H1 (cell line): ENCODE measurements at regions not wholly inside any gene's neighbourhood (a gene's known extent, or its start where the extent isn't known, plus 50 kb on each side); places are given as distances from the start of the nearest gene placed in this dataset.

Experiments
- CTCF ChIA-PET: fragments of 300-600 bp; sonication (Branson Sonifier 250); formaldehyde crosslinking; loops from one replicate; lab custom pipeline; 2021; ENCODE audit not compliant: partially characterized antibody; lab: Charles Lee
- POLR2A ChIA-PET: fragments of 300-600 bp; sonication (Branson Sonifier 250); formaldehyde crosslinking; loops from one replicate; lab custom pipeline; 2021; ENCODE audit warnings: inconsistent platforms; ENCODE audit not compliant: partially characterized antibody; lab: Charles Lee
- DNase-seq, 2 experiments: peaks; one replicate each; pipeline versions ENCODE4 v3.0.0 to v3.0.0-alpha.2; 2010 to 2022; ENCODE audit warnings: low spot score in 2 of 2, low read depth in 1 of 2, mixed read lengths in 1 of 2
- FAIRE-seq: peaks from 2 replicates; lab custom pipeline; 2011; peaks lifted over from hg19 to GRCh38; lab: Jason Lieb, UNC
- H2AFZ ChIP-seq: 2 replicates; pipeline ENCODE4 v1.8.1; 2012; ENCODE audit warnings: low read length, inconsistent platforms
- H2AK5ac ChIP-seq: 2 replicates; pipeline ENCODE4 v1.6.1; 2013; ENCODE audit warnings: low read depth, low read length
- H2BK120ac ChIP-seq: replicated peaks from 2 replicates; pipeline ENCODE3; 2013; ENCODE audit warnings: low read depth, low read length, inconsistent platforms
- H2BK12ac ChIP-seq: 2 replicates; pipeline ENCODE4 v1.6.1; 2013; ENCODE audit warnings: low read depth, low read length
- H2BK15ac ChIP-seq: 2 replicates; pipeline ENCODE4 v1.6.1; 2013; ENCODE audit warnings: low read length
- H2BK20ac ChIP-seq: 2 replicates; pipeline ENCODE4 v1.6.1; 2013; ENCODE audit warnings: low read length
- H2BK5ac ChIP-seq: 2 replicates; pipeline ENCODE4 v1.6.1; 2013; ENCODE audit warnings: low read depth, low read length
- H3K14ac ChIP-seq: 2 replicates; pipeline ENCODE4 v1.6.1; 2013; ENCODE audit warnings: inconsistent platforms; ENCODE audit not compliant: insufficient read length
- H3K18ac ChIP-seq: 2 replicates; pipeline ENCODE4 v1.6.1; 2013; ENCODE audit warnings: low read length; ENCODE audit errors: extremely low read depth
- H3K23ac ChIP-seq: 2 replicates; pipeline ENCODE4 v1.6.1; 2013; ENCODE audit warnings: inconsistent platforms; ENCODE audit not compliant: insufficient read length
- H3K23me2 ChIP-seq: 2 replicates; pipeline ENCODE4 v1.6.1; 2013; ENCODE audit warnings: low read depth, low read length
- H3K27ac ChIP-seq: 2 replicates; pipeline ENCODE4 v1.6.1; 2011; ENCODE audit warnings: low read depth, low read length, inconsistent platforms
- H3K27me3 ChIP-seq, 4 experiments: replicated peaks in 1 of 4; 1 replicate in 1 of 4; 2 replicates in 3 of 4; pipeline versions ENCODE4 v1.6.1 to v1.8.1; 2011 to 2013; ENCODE audit warnings: low read length in 3 of 4, mild to moderate bottlenecking in 3 of 4, inconsistent platforms in 2 of 4, mixed read lengths in 2 of 4, moderate library complexity in 1 of 4; ENCODE audit not compliant: control insufficient read depth in 3 of 4, insufficient read depth in 3 of 4; ENCODE audit errors: extremely low read depth in 1 of 4
- H3K36me3 ChIP-seq, 4 experiments: 2 replicates each; pipeline versions ENCODE4 v1.6.1 to v1.8.1; 2011 to 2013; ENCODE audit warnings: mild to moderate bottlenecking in 4 of 4, low read length in 3 of 4, moderate library complexity in 2 of 4, control low read depth in 1 of 4, inconsistent platforms in 1 of 4; ENCODE audit not compliant: insufficient read depth in 4 of 4, control insufficient read depth in 2 of 4
- H3K4ac ChIP-seq: replicated peaks from 2 replicates; pipeline ENCODE3; 2013; ENCODE audit warnings: low read length, low read depth, mixed read lengths, inconsistent platforms; ENCODE audit not compliant: insufficient read length
- H3K4me1 ChIP-seq, 4 experiments: replicated peaks in 1 of 4; 1 replicate in 1 of 4; 2 replicates in 3 of 4; pipeline versions ENCODE4 v1.6.1 to v1.8.1; 2011 to 2013; ENCODE audit warnings: low read length in 3 of 4, inconsistent platforms in 2 of 4, mixed read lengths in 1 of 4; ENCODE audit not compliant: insufficient read depth in 4 of 4, control insufficient read depth in 3 of 4
- H3K4me2 ChIP-seq, 2 experiments: 2 replicates each; pipeline versions ENCODE4 v1.6.1 to v1.8.1; 2011 to 2013; ENCODE audit warnings: low read depth in 2 of 2, low read length in 2 of 2, control low read depth in 1 of 2, inconsistent platforms in 1 of 2, mild to moderate bottlenecking in 1 of 2; ENCODE audit not compliant: insufficient read depth in 1 of 2
- H3K4me3 ChIP-seq, 4 experiments: fragments of 200-600, 300-600 bp in 1 of 4; sonication (generic), shearing (Covaris generic), sonication (Bioruptor Twin) in 1 of 4; 2 replicates each; pipeline versions ENCODE4 v1.5.1 to v1.8.1; 2011 to 2016; ENCODE audit warnings: low read length in 4 of 4, low read depth in 3 of 4, control low read depth in 2 of 4, inconsistent platforms in 2 of 4, mild to moderate bottlenecking in 2 of 4, mixed read lengths in 1 of 4, moderate library complexity in 1 of 4; ENCODE audit not compliant: insufficient read depth in 2 of 4; ENCODE audit errors: extremely low read depth in 1 of 4
- H3K56ac ChIP-seq: replicated peaks from 2 replicates; pipeline ENCODE3; 2013; ENCODE audit warnings: low read depth, mild to moderate bottlenecking, mixed read lengths, low read length, inconsistent platforms; ENCODE audit not compliant: insufficient read length
- H3K79me1 ChIP-seq: 2 replicates; pipeline ENCODE4 v1.6.1; 2013; ENCODE audit warnings: low read depth, low read length, control low read depth
- H3K79me2 ChIP-seq, 2 experiments: 2 replicates each; pipeline versions ENCODE4 v1.6.1 to v1.8.1; 2012 to 2013; ENCODE audit warnings: low read length in 2 of 2, mild to moderate bottlenecking in 2 of 2, inconsistent platforms in 1 of 2; ENCODE audit not compliant: insufficient read depth in 2 of 2, control insufficient read depth in 1 of 2
- H3K9ac ChIP-seq, 4 experiments: replicated peaks in 1 of 4; 1 replicate in 1 of 4; 2 replicates in 3 of 4; pipeline versions ENCODE4 v1.6.1 to v1.8.1; 2011 to 2013; ENCODE audit warnings: low read depth in 3 of 4, low read length in 3 of 4, control low read depth in 2 of 4, mild to moderate bottlenecking in 2 of 4, moderate library complexity in 2 of 4, inconsistent platforms in 1 of 4; ENCODE audit errors: extremely low read depth in 1 of 4
- H3K9me3 ChIP-seq, 2 experiments: 2 replicates each; pipeline versions ENCODE4 v1.6.1 to v1.8.1; 2012 to 2013; ENCODE audit warnings: mild to moderate bottlenecking in 2 of 2, moderate library complexity in 2 of 2, control low read depth in 1 of 2, inconsistent platforms in 1 of 2, low read depth in 1 of 2, low read length in 1 of 2, mixed read lengths in 1 of 2; ENCODE audit not compliant: insufficient read depth in 2 of 2
- H4K20me1 ChIP-seq, 2 experiments: replicated peaks in 1 of 2; 2 replicates each; pipeline versions ENCODE3 to v1.8.1; 2011 to 2013; ENCODE audit warnings: inconsistent platforms in 2 of 2, low read length in 2 of 2, mild to moderate bottlenecking in 1 of 2; ENCODE audit not compliant: insufficient read depth in 2 of 2, control insufficient read depth in 1 of 2
- H4K5ac ChIP-seq: 2 replicates; pipeline ENCODE4 v1.6.1; 2013; ENCODE audit warnings: low read length, low read depth, mixed read lengths, inconsistent platforms; ENCODE audit not compliant: insufficient read length
- H4K8ac ChIP-seq: 2 replicates; pipeline ENCODE4 v1.8.0; 2013; ENCODE audit warnings: mild to moderate bottlenecking, moderate library complexity, low read length, inconsistent platforms; ENCODE audit not compliant: insufficient read depth; ENCODE audit errors: extremely low read depth
- H4K91ac ChIP-seq: replicated peaks from 2 replicates; pipeline ENCODE3; 2013; ENCODE audit warnings: low read length, mixed read lengths, inconsistent platforms; ENCODE audit not compliant: insufficient read length
- BACH1 ChIP-seq: IDR thresholded peaks from 2 replicates; pipeline ENCODE4 v1.6.1; 2012; ENCODE audit warnings: low read length, improper control_type of control experiment
- BCL11A ChIP-seq, 2 experiments: IDR thresholded peaks; one replicate each; pipeline ENCODE4 v1.6.1; 2011; ENCODE audit warnings: low read depth in 2 of 2, low read length in 2 of 2, mild to moderate bottlenecking in 2 of 2
- CBX8 ChIP-seq: fragments of 300-800, 300-1000 bp; sonication (generic); IDR thresholded peaks from 2 replicates; pipeline ENCODE4 v1.7.1; 2016; ENCODE audit warnings: low read depth, low read length, borderline replicate concordance
- CEBPB ChIP-seq: IDR thresholded peaks from 2 replicates; pipeline ENCODE4 v1.6.1; 2012; ENCODE audit warnings: low read depth, low read length
- EGR1 ChIP-seq: IDR thresholded peaks from 2 replicates; pipeline ENCODE4 v1.6.1; 2011; ENCODE audit warnings: low read depth, low read length, borderline replicate concordance
- GTF2F1 ChIP-seq: IDR thresholded peaks from 2 replicates; pipeline ENCODE4 v1.6.1; 2012; ENCODE audit warnings: low read depth, low read length, improper control_type of control experiment, borderline replicate concordance
- HDAC2 ChIP-seq, 2 experiments: fragments of 300-600 bp in 1 of 2; sonication (generic) in 1 of 2; IDR thresholded peaks; 2 replicates each; pipeline ENCODE4 v1.6.1; 2011 to 2012; ENCODE audit warnings: low read depth in 2 of 2, low read length in 2 of 2, mild to moderate bottlenecking in 2 of 2, moderate library complexity in 2 of 2, borderline replicate concordance in 1 of 2, inconsistent platforms in 1 of 2
- JUN ChIP-seq: IDR thresholded peaks from 2 replicates; pipeline ENCODE4 v1.6.1; 2011; ENCODE audit warnings: low read depth, mild to moderate bottlenecking, improper control_type of control experiment, low read length
- KDM4A ChIP-seq: IDR thresholded peaks from one replicate; pipeline ENCODE4 v1.7.1; 2012; ENCODE audit warnings: low read depth, mild to moderate bottlenecking, moderate library complexity, low read length, inconsistent platforms; ENCODE audit not compliant: severe bottlenecking
- NRF1 ChIP-seq: IDR thresholded peaks from 2 replicates; pipeline ENCODE4 v1.6.1; 2011; ENCODE audit warnings: mild to moderate bottlenecking, low read depth, low read length, improper control_type of control experiment
- PHF8 ChIP-seq: fragments of 200-600 bp; sonication (generic); conservative IDR thresholded peaks from 2 replicates; pipeline ENCODE4 v1.7.1; 2012; ENCODE audit warnings: low read depth, mild to moderate bottlenecking, inconsistent platforms, low read length, moderate library complexity
- POLR2A ChIP-seq, 2 experiments: IDR thresholded peaks; 1 replicate in 1 of 2; 2 replicates in 1 of 2; pipeline ENCODE4 v1.6.1; 2011; ENCODE audit warnings: low read depth in 2 of 2, low read length in 2 of 2, mild to moderate bottlenecking in 2 of 2; ENCODE audit errors: control extremely low read depth in 1 of 2
- RXRA ChIP-seq: IDR thresholded peaks from 2 replicates; pipeline ENCODE4 v1.6.1; 2011; ENCODE audit warnings: low read depth, mild to moderate bottlenecking, low read length, moderate library complexity; ENCODE audit not compliant: insufficient read depth
- SAP30 ChIP-seq: fragments of 300-600 bp; sonication (generic); IDR thresholded peaks from 2 replicates; pipeline ENCODE4 v1.7.1; 2012; ENCODE audit warnings: low read length, moderate library complexity, mild to moderate bottlenecking, inconsistent platforms; ENCODE audit not compliant: insufficient read depth, insufficient replicate concordance
- SP4 ChIP-seq: IDR thresholded peaks from 2 replicates; pipeline ENCODE4 v1.6.1; 2012; ENCODE audit warnings: low read length, inconsistent platforms
- TEAD4 ChIP-seq: IDR thresholded peaks from 2 replicates; pipeline ENCODE4 v1.6.1; 2012; ENCODE audit warnings: low read depth, low read length, inconsistent platforms, mixed read lengths
- WGBS, 2 experiments: shearing (Covaris generic) in 1 of 2; methylation state at CpG; one replicate each; pipeline versions ENCODE4 v1.1.6 to v1.1.7; 2013 to 2015; ENCODE audit warnings: low lambda C conversion rate in 2 of 2, mixed read lengths in 2 of 2, inconsistent platforms in 1 of 2, low coverage in 1 of 2, missing lambda C conversion rate in 1 of 2; ENCODE audit not compliant: insufficient replicate concordance in 2 of 2, insufficient coverage in 1 of 2, insufficient read length in 1 of 2; ENCODE audit errors: extremely low coverage in 1 of 2, missing lambda C conversion rate in 1 of 2; 5-methylcytosine and 5-hydroxymethylcytosine counted together

DNA sequence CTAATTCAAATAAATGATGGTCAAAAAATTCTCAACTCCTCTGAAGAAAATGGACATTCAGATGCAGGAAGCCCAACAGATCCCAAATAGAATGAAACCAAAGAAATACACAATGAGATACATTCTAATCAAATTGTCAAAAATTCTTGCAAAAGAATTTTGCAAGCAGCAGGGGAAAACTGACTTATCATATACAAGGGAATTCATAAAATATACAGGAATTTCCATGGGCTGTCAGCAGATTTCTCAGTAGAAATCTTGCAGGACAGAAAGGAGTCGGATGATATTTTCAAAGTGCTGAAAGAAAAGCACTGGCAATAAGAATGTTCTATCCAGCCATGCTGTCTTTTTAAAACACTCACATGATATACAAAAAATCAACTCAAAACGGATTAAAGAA lies 194.6 kb upstream of the ZC3H12C start:
- H4K5ac ChIP-seq, result no peak overlapping the region
- TF ChIP-seq RXRA, result no peak
- TF ChIP-seq TEAD4, result no peak
- TF ChIP-seq CEBPB, result no peak
- no peak for TF ChIP-seq BCL11A (IDR thresholded peaks at IDR 0.05; ENCODE audit: low read depth in 2 of 2, low read length in 2 of 2)
- no peak for TF ChIP-seq EGR1
- TF ChIP-seq PHF8, result no peak
- TF ChIP-seq GTF2F1, result no peak
- no peak for TF ChIP-seq CBX8
- TF ChIP-seq SP4, result no peak
- no peak for TF ChIP-seq BACH1
- no peak for TF ChIP-seq SAP30
- TF ChIP-seq HDAC2 (IDR thresholded peaks at IDR 0.05; ENCODE audit: borderline replicate concordance in 1 of 2, low read depth in 2 of 2, low read length in 2 of 2), result no peak
- TF ChIP-seq NRF1, result no peak
- no peak for TF ChIP-seq POLR2A (IDR thresholded peaks at IDR 0.05; ENCODE audit: control extremely low read depth in 1 of 2, low read depth in 2 of 2, low read length in 2 of 2)
- TF ChIP-seq JUN, result no peak
- no peak for TF ChIP-seq KDM4A

More for the DNA sequence above, 194.6 kb upstream of the ZC3H12C start:
- H2BK15ac ChIP-seq, result no peak overlapping the region
- H3K27ac ChIP-seq, result no peak overlapping the region
- H3K56ac ChIP-seq, result no peak overlapping the region
- no peak overlapping the region for H3K9ac ChIP-seq
- no peak overlapping the region for H3K4me2 ChIP-seq
- H3K18ac ChIP-seq, result no peak overlapping the region
- no peak overlapping the region for H3K14ac ChIP-seq
- H3K79me2 ChIP-seq, result no peaks in the 10 kb centered on the region
- no peak for FAIRE-seq
- no peak overlapping the region for H2BK12ac ChIP-seq
- H3K9me3 ChIP-seq, result peaks cover 0 to 3% of the 10 kb centered on the region in 2 experiments; a peak in 1 of 4 replicates
- H3K4me3 ChIP-seq, result no peak overlapping the region
- H2BK5ac ChIP-seq, result no peak overlapping the region
- no peaks in the 10 kb centered on the region for H3K4me1 ChIP-seq
- no peak overlapping the region for H3K23ac ChIP-seq
- DNase-seq, result no peak
- no peak overlapping the region for H2AK5ac ChIP-seq
- H3K79me1 ChIP-seq, result no peaks in the 10 kb centered on the region
- ChIA-PET POLR2A (no interaction called here), CTCF (interaction anchor here (0.6 kb wide), 1 partner anchor 375 kb away, joined by 3 read pairs; no protein-coding TSS in a partner anchor)
- H4K8ac ChIP-seq, result no peak overlapping the region
- H3K27me3 ChIP-seq, result no peaks in the 10 kb centered on the region
- no peaks in the 10 kb centered on the region for H3K23me2 ChIP-seq
- no peak overlapping the region for H4K91ac ChIP-seq
- 92% methylated on average over 2 of the region's 2 CpGs; no CpG with 5 or more reads in 1 of the 2 experiments for WGBS, 2 experiments
- H2BK20ac ChIP-seq, result no peak overlapping the region
- H3K36me3 ChIP-seq, result no peaks in the 10 kb centered on the region
- H2BK120ac ChIP-seq, result no peak overlapping the region
- no peak overlapping the region for H3K4ac ChIP-seq
- no peak overlapping the region for H2AFZ ChIP-seq
- H4K20me1 ChIP-seq, result no peaks in the 10 kb centered on the region
